ENCODE measurements at regions not wholly inside any gene's neighbourhood (a gene's known extent, or its start where the extent isn't known, plus 50 kb on each side); places are given as distances from the start of the nearest gene placed in this dataset.

DNA sequence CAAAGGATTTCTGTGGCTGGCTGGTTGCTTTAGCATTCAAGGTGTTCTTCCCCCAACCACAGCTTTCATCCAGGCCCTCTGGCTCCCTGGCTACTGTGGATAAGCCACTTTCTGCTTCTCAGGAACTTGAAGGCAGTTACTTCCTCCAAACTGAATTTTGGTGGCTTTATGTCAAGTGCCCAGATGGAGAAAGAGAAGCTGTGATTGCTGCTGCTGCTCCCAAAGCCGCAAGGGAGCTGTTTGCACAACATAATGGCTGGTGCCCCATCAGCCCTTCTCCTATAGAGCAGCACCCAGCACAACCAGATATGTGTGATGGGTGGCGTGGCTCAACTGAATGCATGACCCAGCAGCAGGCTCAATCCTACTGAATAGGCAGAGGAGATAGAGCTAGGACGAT is 465.2 kb downstream of the MAFB start:
- POLR2A ChIA-PET: no interaction called here

DNA sequence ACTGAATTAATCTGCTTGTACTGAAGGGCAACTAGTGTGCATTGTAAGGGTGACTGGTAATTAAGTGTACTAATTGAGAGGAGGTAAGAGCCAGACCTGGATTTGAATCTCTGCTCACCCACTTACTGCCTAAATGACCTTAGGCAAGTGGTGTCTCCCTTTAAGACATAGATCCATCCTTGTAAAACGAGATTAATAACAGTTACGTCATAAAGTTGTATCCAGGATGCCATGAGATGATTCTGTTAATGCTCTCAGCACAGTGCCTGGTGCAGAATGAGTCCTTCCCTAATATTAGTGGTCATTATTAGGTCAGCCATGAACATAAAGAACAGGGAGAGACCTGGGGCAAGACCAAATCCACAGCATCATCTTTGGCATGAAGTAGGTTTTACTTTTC is 470.1 kb downstream of the MAFB start:
- no peak overlapping the region for H3K27ac Mint-ChIP-seq
- no peak overlapping the region for H3K4me3 Mint-ChIP-seq
- CTCF ChIA-PET: no interaction called here

More for the DNA sequence above, 465.2 kb downstream of the MAFB start:
- no peak for DNase-seq
- no peak overlapping the region for H3K27ac Mint-ChIP-seq
- no peaks in the 10 kb centered on the region for H3K36me3 ChIP-seq (ENCODE audit: insufficient read depth, low read length)
- H3K36me3 Mint-ChIP-seq: no peaks in the 10 kb centered on the region
- no peak overlapping the region for H3K4me3 Mint-ChIP-seq
- no peaks in the 10 kb centered on the region for H3K9me3 Mint-ChIP-seq
- H3K27me3 Mint-ChIP-seq: peaks cover 0 to 4% of the 10 kb centered on the region in 2 donors
- H3K9me3 ChIP-seq (ENCODE audit: low read length): no peaks in the 10 kb centered on the region
- no peaks in the 10 kb centered on the region for H3K4me1 ChIP-seq (ENCODE audit: insufficient read depth, low read length)
- CTCF ChIA-PET: no interaction called here
- H3K27ac ChIP-seq (ENCODE audit: low read depth, low read length): no peak overlapping the region
- no peaks in the 10 kb centered on the region for H3K4me1 Mint-ChIP-seq
- no peak overlapping the region for H3K4me3 ChIP-seq (ENCODE audit: low read length)
- H3K27me3 ChIP-seq (ENCODE audit: insufficient read depth, low read length, poor library complexity, severe bottlenecking): no peaks in the 10 kb centered on the region

DNA sequence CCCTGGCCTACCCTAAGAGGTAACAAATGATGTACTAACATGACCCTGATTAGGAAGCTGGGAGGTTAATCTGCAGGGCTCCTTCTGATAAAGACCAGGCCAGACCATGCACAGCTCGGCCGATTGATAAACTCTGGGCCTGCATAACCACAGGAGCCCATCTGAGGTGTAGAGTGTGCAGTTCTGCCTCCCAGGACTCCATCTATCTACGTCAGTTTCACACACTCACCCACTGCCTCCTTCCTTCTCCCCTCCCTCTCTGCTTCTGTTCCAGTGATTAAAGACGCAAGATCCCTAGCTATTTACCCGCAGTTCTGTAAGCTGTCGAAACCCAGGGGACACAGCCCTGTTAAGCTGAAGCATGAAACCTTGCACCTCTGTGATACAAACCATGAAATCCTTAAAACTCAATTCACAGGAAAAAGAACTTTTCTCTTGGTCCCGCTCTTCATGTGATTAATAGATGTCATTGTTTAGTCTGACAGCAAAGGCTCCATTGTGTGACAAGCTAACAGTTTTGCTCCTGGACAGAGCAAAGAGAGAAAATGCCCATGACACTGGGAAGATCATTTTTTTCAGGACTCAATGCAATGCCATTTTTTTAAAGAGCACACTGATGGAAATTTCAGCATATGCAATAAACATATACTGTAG is 470.6 kb downstream of the MAFB start:
- Mint-ChIP-seq H3K9me3 (peaks cover 0 to 3% (median 2%) of the 10 kb centered on the region in 5 donors), H3K4me3 (no peak overlapping the region), H3K36me3 (no peaks in the 10 kb centered on the region), H3K4me1 (no peaks in the 10 kb centered on the region), H3K27me3 (no peaks in the 10 kb centered on the region), H3K27ac (no peak overlapping the region)
- Histone ChIP-seq H3K27me3 (ENCODE audit: insufficient read depth, low read length, poor library complexity, severe bottlenecking) (no peaks in the 10 kb centered on the region), H3K4me3 (ENCODE audit: low read length) (no peak overlapping the region), H3K27ac (ENCODE audit: low read depth, low read length) (no peak overlapping the region), H3K4me1 (ENCODE audit: insufficient read depth, low read length) (no peaks in the 10 kb centered on the region), H3K9me3 (ENCODE audit: low read length) (no peaks in the 10 kb centered on the region), H3K36me3 (ENCODE audit: insufficient read depth, low read length) (no peaks in the 10 kb centered on the region)
- no peak for DNase-seq
- POLR2A ChIA-PET: no interaction called here
- CTCF ChIA-PET: no interaction called here

More for the DNA sequence above, 470.1 kb downstream of the MAFB start:
- Histone ChIP-seq H3K27ac (ENCODE audit: low read depth, low read length) (no peak overlapping the region), H3K27me3 (ENCODE audit: insufficient read depth, low read length, poor library complexity, severe bottlenecking) (no peaks in the 10 kb centered on the region), H3K36me3 (ENCODE audit: insufficient read depth, low read length) (no peaks in the 10 kb centered on the region), H3K9me3 (ENCODE audit: low read length) (no peaks in the 10 kb centered on the region), H3K4me1 (ENCODE audit: insufficient read depth, low read length) (no peaks in the 10 kb centered on the region), H3K4me3 (ENCODE audit: low read length) (no peak overlapping the region)
- DNase-seq: no peak
- Mint-ChIP-seq H3K9me3 (peaks cover 0 to 3% (median 2%) of the 10 kb centered on the region in 5 donors), H3K4me1 (no peaks in the 10 kb centered on the region), H3K36me3 (no peaks in the 10 kb centered on the region), H3K27me3 (no peaks in the 10 kb centered on the region)
- POLR2A ChIA-PET: no interaction called here

DNA sequence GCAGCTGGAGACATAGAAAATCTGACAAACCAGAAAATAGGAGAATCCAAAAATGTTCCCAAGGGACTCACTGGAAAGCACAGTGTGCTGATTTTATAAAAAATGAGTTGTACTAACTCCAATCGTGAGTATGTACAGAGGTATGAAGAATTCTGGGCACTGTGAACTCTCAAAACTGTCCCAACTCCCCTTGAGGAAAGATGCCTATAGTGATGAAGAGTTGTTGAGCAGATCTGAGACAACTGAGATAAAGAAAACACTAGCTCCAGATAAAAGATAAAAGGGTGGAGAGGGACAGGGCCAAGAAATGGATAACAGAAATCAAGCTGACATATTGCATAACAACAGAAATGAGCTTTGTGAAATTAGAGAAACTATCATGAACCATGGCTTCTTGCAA is 481.4 kb downstream of the MAFB start:
- Mint-ChIP-seq H3K4me3 (no peak overlapping the region), H3K9me3 (peaks cover 0 to 8% (median 5%) of the 10 kb centered on the region in 5 donors)
- CTCF ChIA-PET: no interaction called here

DNA sequence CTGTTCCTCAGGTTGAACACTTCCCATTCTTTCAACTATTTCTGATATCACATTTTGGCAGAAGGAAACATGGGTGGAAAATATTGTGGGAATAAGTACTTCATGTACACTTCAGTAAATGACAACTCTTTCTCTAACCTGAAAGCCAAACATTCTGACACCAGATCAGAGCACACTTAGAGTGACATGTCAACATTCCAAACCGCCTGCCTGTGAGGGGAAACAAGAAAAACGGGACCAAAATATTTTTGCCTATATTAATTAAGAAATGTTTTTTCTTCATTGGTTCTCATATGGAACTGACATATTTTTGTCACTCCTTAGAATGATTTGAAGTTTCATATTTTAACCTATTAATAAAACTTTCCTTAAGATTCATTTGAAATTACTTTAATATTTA is 483.1 kb downstream of the MAFB start:
- H3K9me3 Mint-ChIP-seq: peaks cover 0 to 8% (median 5%) of the 10 kb centered on the region in 5 donors
- POLR2A ChIA-PET: no interaction called here

More for the DNA sequence above, 481.4 kb downstream of the MAFB start:
- Histone ChIP-seq H3K27me3 (ENCODE audit: insufficient read depth, low read length, poor library complexity, severe bottlenecking) (no peaks in the 10 kb centered on the region), H3K4me3 (ENCODE audit: low read length) (no peak overlapping the region), H3K27ac (ENCODE audit: low read depth, low read length) (no peak overlapping the region), H3K9me3 (ENCODE audit: low read length) (no peaks in the 10 kb centered on the region), H3K4me1 (ENCODE audit: insufficient read depth, low read length) (no peaks in the 10 kb centered on the region), H3K36me3 (ENCODE audit: insufficient read depth, low read length) (no peaks in the 10 kb centered on the region)
- Mint-ChIP-seq H3K27me3 (no peaks in the 10 kb centered on the region), H3K4me1 (no peaks in the 10 kb centered on the region), H3K36me3 (peaks cover 0 to 4% (median 0%) of the 10 kb centered on the region in 3 donors), H3K27ac (no peak overlapping the region)
- DNase-seq: no peak
- POLR2A ChIA-PET: no interaction called here

DNA sequence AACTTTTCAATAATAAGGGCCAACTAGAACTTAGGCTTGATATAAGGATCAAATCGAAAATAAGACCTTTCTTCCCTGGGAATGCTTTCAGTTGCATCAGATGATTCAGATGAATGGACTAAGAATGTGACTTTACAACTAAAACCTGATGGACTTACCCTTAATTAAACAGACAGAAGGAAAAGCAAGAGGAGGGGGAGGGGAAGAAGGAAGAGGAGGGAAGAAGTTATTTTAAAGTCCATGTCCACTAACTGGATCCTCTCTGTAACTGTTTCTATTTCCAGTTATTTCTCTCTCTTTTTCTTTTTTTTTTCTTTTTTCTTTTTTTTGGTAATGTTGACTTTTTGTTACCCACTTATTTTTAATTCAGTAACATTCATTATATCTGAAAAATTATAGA is 486.0 kb downstream of the MAFB start:
- Histone ChIP-seq H3K9me3 (ENCODE audit: low read length) (no peaks in the 10 kb centered on the region), H3K4me1 (ENCODE audit: insufficient read depth, low read length) (no peaks in the 10 kb centered on the region), H3K36me3 (ENCODE audit: insufficient read depth, low read length) (no peaks in the 10 kb centered on the region), H3K27ac (ENCODE audit: low read depth, low read length) (no peak overlapping the region), H3K27me3 (ENCODE audit: insufficient read depth, low read length, poor library complexity, severe bottlenecking) (no peaks in the 10 kb centered on the region), H3K4me3 (ENCODE audit: low read length) (no peak overlapping the region)
- Mint-ChIP-seq H3K27ac (no peak overlapping the region), H3K27me3 (peaks cover 0 to 1% of the 10 kb centered on the region in 2 donors), H3K36me3 (peaks cover 0 to 4% (median 0%) of the 10 kb centered on the region in 3 donors), H3K9me3 (peaks cover 0 to 6% (median 2%) of the 10 kb centered on the region in 5 donors), H3K4me3 (no peak overlapping the region), H3K4me1 (no peaks in the 10 kb centered on the region)
- ChIA-PET CTCF (no interaction called here), POLR2A (no interaction called here)
- no peak for DNase-seq

More for the DNA sequence above, 483.1 kb downstream of the MAFB start:
- CTCF ChIA-PET: no interaction called here
- Histone ChIP-seq H3K9me3 (ENCODE audit: low read length) (no peaks in the 10 kb centered on the region), H3K27ac (ENCODE audit: low read depth, low read length) (no peak overlapping the region), H3K4me3 (ENCODE audit: low read length) (no peak overlapping the region), H3K36me3 (ENCODE audit: insufficient read depth, low read length) (no peaks in the 10 kb centered on the region), H3K4me1 (ENCODE audit: insufficient read depth, low read length) (no peaks in the 10 kb centered on the region), H3K27me3 (ENCODE audit: insufficient read depth, low read length, poor library complexity, severe bottlenecking) (no peaks in the 10 kb centered on the region)
- no peak overlapping the region for H3K4me3 Mint-ChIP-seq
- H3K36me3 Mint-ChIP-seq: peaks cover 0 to 4% (median 0%) of the 10 kb centered on the region in 3 donors
- H3K4me1 Mint-ChIP-seq: no peaks in the 10 kb centered on the region
- H3K27ac Mint-ChIP-seq: no peak overlapping the region
- H3K27me3 Mint-ChIP-seq: peaks cover 0 to 1% of the 10 kb centered on the region in 2 donors
- no peak for DNase-seq

DNA sequence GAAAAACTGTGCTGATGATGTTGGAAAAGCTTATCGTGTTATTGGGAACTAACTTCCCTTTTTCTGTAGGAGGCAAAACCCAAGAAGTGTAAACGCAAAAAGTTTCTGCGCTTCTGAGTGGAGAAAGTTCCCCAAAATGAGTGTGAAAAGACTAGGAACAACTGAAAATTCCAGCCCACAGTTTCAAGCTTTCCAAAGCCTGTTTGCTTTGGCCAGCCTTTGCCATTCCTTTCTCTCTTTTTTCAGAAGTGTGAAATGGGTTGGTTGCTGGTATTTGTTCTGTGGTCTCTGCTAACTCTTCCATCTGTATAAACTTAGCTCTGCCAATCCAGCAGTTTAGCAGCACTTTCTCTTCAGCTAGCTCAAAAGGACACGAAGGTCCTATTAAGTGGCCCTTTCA is 491.3 kb downstream of the MAFB start:
- peaks cover 0 to 1% of the 10 kb centered on the region in 2 donors for H3K27me3 Mint-ChIP-seq
- no peak overlapping the region for H3K27ac Mint-ChIP-seq
- Histone ChIP-seq H3K27me3 (ENCODE audit: insufficient read depth, low read length, poor library complexity, severe bottlenecking) (no peaks in the 10 kb centered on the region), H3K27ac (ENCODE audit: low read depth, low read length) (no peak overlapping the region), H3K4me3 (ENCODE audit: low read length) (no peak overlapping the region), H3K4me1 (ENCODE audit: insufficient read depth, low read length) (no peaks in the 10 kb centered on the region), H3K9me3 (ENCODE audit: low read length) (no peaks in the 10 kb centered on the region), H3K36me3 (ENCODE audit: insufficient read depth, low read length) (no peaks in the 10 kb centered on the region)
- H3K4me3 Mint-ChIP-seq: no peak overlapping the region
- CTCF ChIA-PET: no interaction called here
- no peaks in the 10 kb centered on the region for H3K36me3 Mint-ChIP-seq
- no peak for DNase-seq
- no peaks in the 10 kb centered on the region for H3K9me3 Mint-ChIP-seq
- H3K4me1 Mint-ChIP-seq: no peaks in the 10 kb centered on the region
- POLR2A ChIA-PET: no interaction called here

DNA sequence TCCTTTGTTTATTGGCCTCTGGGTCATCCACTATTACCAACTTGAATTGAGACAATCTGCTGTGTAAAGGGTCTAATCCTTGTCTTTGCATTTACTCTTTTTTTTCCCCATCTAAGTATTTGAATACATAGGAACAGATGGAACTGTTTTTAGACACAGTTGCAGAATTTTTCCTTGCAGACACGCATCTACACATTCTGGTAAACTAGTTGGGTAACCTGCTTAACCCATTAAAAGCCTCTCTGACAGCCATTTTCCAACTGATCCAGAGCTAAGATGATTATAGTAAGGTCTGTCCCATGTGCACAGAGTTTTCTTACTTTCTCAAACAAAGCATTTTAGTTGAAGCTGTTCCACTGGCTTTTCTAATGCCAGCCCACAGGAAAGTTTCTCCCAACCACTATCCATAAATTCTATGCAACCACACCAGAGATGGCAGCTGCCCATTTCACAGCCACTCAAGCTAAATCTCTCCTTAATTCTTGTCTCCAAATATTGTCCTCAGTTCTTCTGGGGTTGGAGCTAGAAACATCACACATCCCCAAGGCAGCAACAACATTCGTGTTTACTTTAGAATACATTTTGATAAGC is 492.1 kb downstream of the MAFB start:
- H3K4me3 ChIP-seq (ENCODE audit: low read length): no peak overlapping the region
- H3K36me3 Mint-ChIP-seq: no peaks in the 10 kb centered on the region
- H3K27ac Mint-ChIP-seq: no peak overlapping the region
- ChIA-PET POLR2A (no interaction called here), CTCF (no interaction called here)
- H3K4me3 Mint-ChIP-seq: no peak overlapping the region
- no peaks in the 10 kb centered on the region for H3K9me3 Mint-ChIP-seq
- H3K4me1 ChIP-seq (ENCODE audit: insufficient read depth, low read length): no peaks in the 10 kb centered on the region
- no peaks in the 10 kb centered on the region for H3K36me3 ChIP-seq (ENCODE audit: insufficient read depth, low read length)
- H3K4me1 Mint-ChIP-seq: no peaks in the 10 kb centered on the region
- no peak overlapping the region for H3K27ac ChIP-seq (ENCODE audit: low read depth, low read length)
- H3K27me3 Mint-ChIP-seq: peaks cover 0 to 1% of the 10 kb centered on the region in 2 donors
- no peak for DNase-seq
- H3K9me3 ChIP-seq (ENCODE audit: low read length): no peaks in the 10 kb centered on the region
- H3K27me3 ChIP-seq (ENCODE audit: insufficient read depth, low read length, poor library complexity, severe bottlenecking): no peaks in the 10 kb centered on the region
